GM12892 (cell line): ENCODE measurements at regions not wholly inside any gene's neighbourhood (a gene's known extent, or its start where the extent isn't known, plus 50 kb on each side); places are given as distances from the start of the nearest gene placed in this dataset.

ENCODE experiments used
- POLR2A ChIP-seq: IDR thresholded peaks from 2 replicates; pipeline ENCODE4 v1.6.1; 2011; ENCODE audit warnings: low read depth, low read length, control low read depth
- TAF1 ChIP-seq: IDR thresholded peaks from 2 replicates; pipeline ENCODE4 v1.6.1; 2011; ENCODE audit warnings: low read depth, mild to moderate bottlenecking, control low read depth, low read length, borderline replicate concordance

GRCh38 chr5:165094782-165095181 is 1589.4 kb downstream of the MAT2B start:
- no peak for TF ChIP-seq TAF1
- TF ChIP-seq POLR2A, result no peak
